ENCODE measurements at regions not wholly inside any gene's neighbourhood (a gene's known extent, or its start where the extent isn't known, plus 50 kb on each side); places are given as distances from the start of the nearest gene placed in this dataset.
"Not testable (repeated sequence)": the region's sequence is repeated elsewhere in the genome, so short reads cannot be mapped to it uniquely, and the experiment has no call there.

DNA sequence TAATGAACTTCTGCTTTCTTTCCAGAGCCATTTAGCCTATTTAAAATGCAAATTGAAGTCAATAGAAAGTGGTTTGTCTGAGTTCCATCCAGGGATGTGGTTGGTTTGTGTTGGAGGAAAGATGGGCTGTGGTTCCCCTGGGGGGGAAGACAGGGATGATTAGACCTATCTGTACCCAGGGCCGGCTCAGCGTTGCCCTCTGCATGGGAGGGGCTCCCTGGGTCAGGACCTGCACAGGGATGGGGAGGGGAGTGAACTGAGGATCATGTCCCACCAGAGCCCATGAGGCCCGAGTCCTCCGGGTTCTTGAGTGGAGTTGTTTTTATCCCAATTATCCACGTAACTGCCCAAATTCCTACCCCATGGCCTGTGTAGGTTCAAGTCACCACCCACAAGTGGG lies 76.9 kb upstream of the SFSWAP start (continued):
- TF ChIP-seq, protein P1, sequence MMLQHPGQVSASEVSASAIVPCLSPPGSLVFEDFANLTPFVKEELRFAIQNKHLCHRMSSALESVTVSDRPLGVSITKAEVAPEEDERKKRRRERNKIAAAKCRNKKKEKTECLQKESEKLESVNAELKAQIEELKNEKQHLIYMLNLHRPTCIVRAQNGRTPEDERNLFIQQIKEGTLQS (IDR thresholded peaks at IDR 0.05; ENCODE audit: insufficient read depth, low read depth, low read length) = no peak
- no peak for TF ChIP-seq JUN (IDR thresholded peaks at IDR 0.05; ENCODE audit: low read depth, low read length)
- TF ChIP-seq CHD1 (IDR thresholded peaks at IDR 0.05; ENCODE audit: low read depth, low read length) = no peak

DNA sequence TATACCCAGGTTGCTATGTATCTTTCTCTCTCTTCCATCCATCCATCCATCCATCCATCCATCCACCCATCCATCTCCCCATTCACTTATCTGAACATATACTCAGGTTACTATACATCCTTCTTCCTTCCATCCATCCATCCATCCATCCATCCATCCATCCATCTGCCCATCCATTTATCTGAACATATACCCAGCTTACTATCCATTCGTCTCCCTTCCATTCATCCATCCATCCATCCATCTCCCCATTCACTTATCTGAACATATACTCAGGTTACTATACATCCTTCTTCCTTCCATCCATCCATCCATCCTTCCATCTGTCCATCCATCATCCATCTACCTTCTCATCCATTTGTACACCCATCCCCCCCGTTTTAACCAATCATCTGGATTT lies 75.9 kb upstream of the SFSWAP start:
- H3K4me2 ChIP-seq (ENCODE audit: insufficient read depth in 1 of 2, low read depth in 2 of 2, low read length in 2 of 2); H3K79me2 ChIP-seq (ENCODE audit: control insufficient read depth in 1 of 2, insufficient read depth in 2 of 2, low read length in 2 of 2); DNase-seq (ENCODE audit: low read depth in 1 of 2, low spot score in 2 of 2); FAIRE-seq; H4K5ac ChIP-seq (ENCODE audit: insufficient read length, low read depth, low read length); H3K27ac ChIP-seq (ENCODE audit: low read depth, low read length); H4K20me1 ChIP-seq (replicated peaks in 1 of 2; ENCODE audit: control insufficient read depth in 1 of 2, insufficient read depth in 2 of 2, low read length in 2 of 2); H3K79me1 ChIP-seq (ENCODE audit: low read depth, low read length); H3K9ac ChIP-seq (replicated peaks in 1 of 4; ENCODE audit: extremely low read depth in 1 of 4, low read depth in 3 of 4, low read length in 3 of 4); H4K91ac ChIP-seq (replicated peaks; ENCODE audit: insufficient read length, low read length); H3K27me3 ChIP-seq (replicated peaks in 1 of 4; ENCODE audit: control insufficient read depth in 3 of 4, extremely low read depth in 1 of 4, insufficient read depth in 3 of 4, low read length in 3 of 4); H3K18ac ChIP-seq (ENCODE audit: extremely low read depth, low read length); H2AFZ ChIP-seq (ENCODE audit: low read length); H2BK15ac ChIP-seq (ENCODE audit: low read length); H4K8ac ChIP-seq (ENCODE audit: extremely low read depth, insufficient read depth, low read length); H2BK5ac ChIP-seq (ENCODE audit: low read depth, low read length); H2AK5ac ChIP-seq (ENCODE audit: low read depth, low read length); H2BK120ac ChIP-seq (replicated peaks; ENCODE audit: low read depth, low read length); H3K36me3 ChIP-seq (ENCODE audit: control insufficient read depth in 2 of 4, insufficient read depth in 4 of 4, low read length in 3 of 4); H2BK20ac ChIP-seq (ENCODE audit: low read length); H3K4ac ChIP-seq (replicated peaks; ENCODE audit: insufficient read length, low read depth, low read length); H3K4me1 ChIP-seq (replicated peaks in 1 of 4; ENCODE audit: control insufficient read depth in 3 of 4, insufficient read depth in 4 of 4, low read length in 3 of 4); H3K14ac ChIP-seq (ENCODE audit: insufficient read length); H3K4me3 ChIP-seq (ENCODE audit: extremely low read depth in 1 of 4, insufficient read depth in 2 of 4, low read depth in 3 of 4, low read length in 4 of 4); H3K23ac ChIP-seq (ENCODE audit: insufficient read length); POLR2A ChIA-PET (ENCODE audit: partially characterized antibody); H3K56ac ChIP-seq (replicated peaks; ENCODE audit: insufficient read length, low read depth, low read length); H2BK12ac ChIP-seq (ENCODE audit: low read depth, low read length); H3K9me3 ChIP-seq (ENCODE audit: insufficient read depth in 2 of 2, low read depth in 1 of 2, low read length in 1 of 2): not testable (repeated sequence)
- CTCF ChIA-PET (ENCODE audit: partially characterized antibody) = interaction anchor here (0.9 kb wide), 1 partner anchor 269 kb away, joined by 4 read pairs; no protein-coding TSS in a partner anchor
- H3K23me2 ChIP-seq (ENCODE audit: low read depth, low read length) = peaks cover 10% of the 10 kb centered on the region; the same call in 1 of the 2 replicates
- 85% methylated on average over 2 of the region's 2 CpGs; no CpG with 5 or more reads in 1 of the 2 experiments for WGBS, 2 experiments (ENCODE audit: extremely low coverage in 1 of 2, insufficient coverage in 1 of 2, insufficient read length in 1 of 2, insufficient replicate concordance in 2 of 2, low coverage in 1 of 2, low lambda C conversion rate in 2 of 2, missing lambda C conversion rate in 1 of 2)

Data from H1 (cell line).